CD4-positive, alpha-beta T cell (primary cell): ENCODE measurements at regions not wholly inside any gene's neighbourhood (a gene's known extent, or its start where the extent isn't known, plus 50 kb on each side); places are given as distances from the start of the nearest gene placed in this dataset.

Source experiments
- ATAC-seq: fragments of 200-7000 bp; cut with Tn5 transposase; one replicate; pipeline ENCODE4 v1.10.0; 2022; ENCODE audit warnings: mild to moderate bottlenecking; ENCODE audit not compliant: poor library complexity
- CTCF ChIA-PET: fragments of 350-600 bp; sonication (Branson Sonifier 250); formaldehyde crosslinking; loops from one replicate; lab custom pipeline; 2021; ENCODE audit warnings: antibody characterized with exemption, inconsistent platforms; lab: Charles Lee
- POLR2A ChIA-PET: fragments of 350-600 bp; sonication (Branson Sonifier 250); formaldehyde crosslinking; loops from one replicate; lab custom pipeline; 2021; ENCODE audit warnings: antibody characterized with exemption, inconsistent platforms; lab: Charles Lee
- DNase-seq, 14 experiments: peaks; one replicate each; pipeline ENCODE4 v3.0.0-alpha.2; 2013 to 2020; ENCODE audit warnings: mixed read lengths in 2 of 14
- H3K27ac ChIP-seq, 2 donors: one replicate each; pipeline versions ENCODE4 v1.5.1 to v1.7.0; 2013; ENCODE audit warnings: low read length in 2 of 2, low read depth in 1 of 2, mild to moderate bottlenecking in 1 of 2
- H3K27me3 ChIP-seq, 2 experiments: 1 replicate in 1 of 2; 2 replicates in 1 of 2; pipeline versions ENCODE4 v1.6.1 to v1.7.0; 2013; ENCODE audit warnings: low read length in 2 of 2, control low read depth in 1 of 2, mild to moderate bottlenecking in 1 of 2, moderate library complexity in 1 of 2; ENCODE audit not compliant: insufficient read depth in 2 of 2, control insufficient read depth in 1 of 2
- H3K36me3 ChIP-seq: one replicate; pipeline ENCODE4 v1.6.1; 2013; ENCODE audit warnings: low read length, control low read depth; ENCODE audit not compliant: insufficient read depth
- H3K4me1 ChIP-seq: one replicate; pipeline ENCODE4 v1.6.1; 2013; ENCODE audit warnings: low read length, control low read depth; ENCODE audit not compliant: insufficient read depth
- H3K4me3 ChIP-seq: one replicate; pipeline ENCODE4 v1.5.1; 2013; ENCODE audit warnings: mild to moderate bottlenecking, low read length, moderate library complexity
- H3K9me3 ChIP-seq, 2 experiments: 1 replicate in 1 of 2; 2 replicates in 1 of 2; pipeline versions ENCODE4 v1.6.1 to v1.7.0; 2013; ENCODE audit warnings: low read length in 2 of 2, mild to moderate bottlenecking in 2 of 2, control low read depth in 1 of 2, moderate library complexity in 1 of 2; ENCODE audit not compliant: control insufficient read depth in 1 of 2, insufficient read depth in 1 of 2
- H3K27ac Mint-ChIP-seq: one replicate; pipeline ENCODE4 v1.8.0; 2020; ENCODE audit warnings: mixed read lengths
- H3K27me3 Mint-ChIP-seq: one replicate; pipeline ENCODE4 v1.8.0; 2021; ENCODE audit warnings: mixed read lengths
- H3K36me3 Mint-ChIP-seq: one replicate; pipeline ENCODE4 v1.8.0; 2021; ENCODE audit warnings: low read depth, mixed read lengths
- H3K4me1 Mint-ChIP-seq: one replicate; pipeline ENCODE4 v1.8.0; 2021; ENCODE audit warnings: low read depth, mixed read lengths
- H3K4me3 Mint-ChIP-seq: one replicate; pipeline ENCODE4 v1.8.0; 2020; ENCODE audit warnings: mild to moderate bottlenecking, mixed read lengths
- H3K9me3 Mint-ChIP-seq: one replicate; pipeline ENCODE4 v1.8.0; 2020; ENCODE audit warnings: mixed read lengths
- intact Hi-C, 2 experiments: fragments of 100-400 bp; cut with DNase I in 1 of 2; cut with micrococcal nuclease in 1 of 2; formaldehyde crosslinking; loops; one replicate each; pipeline versions ENCODE4 v1.15.1 to v1.9.0; 2023 to 2025; cut with DNase I, micrococcal nuclease
- TF ChIP-seq, protein P1 (sequence below): fragments of 200-600 bp; IDR thresholded peaks from one replicate; pipeline ENCODE4 v1.8.0; 2022; ENCODE audit warnings: antibody characterized with exemption, mild to moderate bottlenecking

DNA sequence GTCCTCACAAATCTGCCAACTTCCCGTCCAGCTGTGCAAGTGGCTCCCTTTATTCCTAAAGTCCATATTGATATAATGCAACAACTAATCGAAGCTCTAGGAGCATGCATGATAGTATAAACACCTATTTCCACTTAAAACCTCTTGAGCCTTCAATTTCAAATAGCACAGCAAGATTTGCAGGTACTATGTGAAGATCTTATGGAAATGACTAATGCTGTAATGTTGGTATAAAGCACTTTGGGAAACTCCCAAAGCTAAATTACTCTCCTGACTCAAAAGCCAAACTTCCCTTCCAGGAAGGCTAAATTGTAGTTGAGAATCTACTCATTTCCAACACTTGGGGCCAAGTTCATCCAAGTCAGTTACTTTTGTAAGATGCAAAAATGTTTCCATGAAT is 287.6 kb upstream of the CDH11 start:
- intact Hi-C loops: no loop called here
- ATAC-seq (no peak), DNase-seq (no peak)
- POLR2A ChIA-PET: no interaction called here
- Mint-ChIP-seq H3K36me3 (no peaks in the 10 kb centered on the region), H3K27me3 (no peaks in the 10 kb centered on the region), H3K9me3 (no peaks in the 10 kb centered on the region), H3K4me1 (no peaks in the 10 kb centered on the region), H3K4me3 (no peak overlapping the region), H3K27ac (no peak overlapping the region)
- TF ChIP-seq, protein P1, sequence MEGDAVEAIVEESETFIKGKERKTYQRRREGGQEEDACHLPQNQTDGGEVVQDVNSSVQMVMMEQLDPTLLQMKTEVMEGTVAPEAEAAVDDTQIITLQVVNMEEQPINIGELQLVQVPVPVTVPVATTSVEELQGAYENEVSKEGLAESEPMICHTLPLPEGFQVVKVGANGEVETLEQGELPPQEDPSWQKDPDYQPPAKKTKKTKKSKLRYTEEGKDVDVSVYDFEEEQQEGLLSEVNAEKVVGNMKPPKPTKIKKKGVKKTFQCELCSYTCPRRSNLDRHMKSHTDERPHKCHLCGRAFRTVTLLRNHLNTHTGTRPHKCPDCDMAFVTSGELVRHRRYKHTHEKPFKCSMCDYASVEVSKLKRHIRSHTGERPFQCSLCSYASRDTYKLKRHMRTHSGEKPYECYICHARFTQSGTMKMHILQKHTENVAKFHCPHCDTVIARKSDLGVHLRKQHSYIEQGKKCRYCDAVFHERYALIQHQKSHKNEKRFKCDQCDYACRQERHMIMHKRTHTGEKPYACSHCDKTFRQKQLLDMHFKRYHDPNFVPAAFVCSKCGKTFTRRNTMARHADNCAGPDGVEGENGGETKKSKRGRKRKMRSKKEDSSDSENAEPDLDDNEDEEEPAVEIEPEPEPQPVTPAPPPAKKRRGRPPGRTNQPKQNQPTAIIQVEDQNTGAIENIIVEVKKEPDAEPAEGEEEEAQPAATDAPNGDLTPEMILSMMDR: no peak
- CTCF ChIA-PET: no interaction called here
- Histone ChIP-seq H3K27ac (no peak overlapping the region), H3K9me3 (no peaks in the 10 kb centered on the region), H3K36me3 (no peaks in the 10 kb centered on the region), H3K4me3 (no peak overlapping the region), H3K4me1 (no peaks in the 10 kb centered on the region), H3K27me3 (no peaks in the 10 kb centered on the region)

- Mint-ChIP-seq H3K36me3 (no peaks in the 10 kb centered on the region), H3K4me3 (no peak overlapping the region), H3K4me1 (no peaks in the 10 kb centered on the region), H3K27me3 (no peaks in the 10 kb centered on the region), H3K9me3 (no peaks in the 10 kb centered on the region), H3K27ac (no peak overlapping the region)
- ChIA-PET POLR2A (no interaction called here), CTCF (no interaction called here)
- Histone ChIP-seq H3K27ac (no peak overlapping the region), H3K4me3 (no peak overlapping the region), H3K27me3 (no peaks in the 10 kb centered on the region), H3K36me3 (no peaks in the 10 kb centered on the region), H3K4me1 (no peaks in the 10 kb centered on the region), H3K9me3 (peaks cover 0 to 3% of the 10 kb centered on the region in 2 experiments)
- TF ChIP-seq, protein P1: no peak
- intact Hi-C loops: no loop called here
- no peak for ATAC-seq
- DNase-seq: no peak
These were observed 285.1 kb upstream of the CDH11 start for GRCh38 chr16:65406933-65407332.

DNA sequence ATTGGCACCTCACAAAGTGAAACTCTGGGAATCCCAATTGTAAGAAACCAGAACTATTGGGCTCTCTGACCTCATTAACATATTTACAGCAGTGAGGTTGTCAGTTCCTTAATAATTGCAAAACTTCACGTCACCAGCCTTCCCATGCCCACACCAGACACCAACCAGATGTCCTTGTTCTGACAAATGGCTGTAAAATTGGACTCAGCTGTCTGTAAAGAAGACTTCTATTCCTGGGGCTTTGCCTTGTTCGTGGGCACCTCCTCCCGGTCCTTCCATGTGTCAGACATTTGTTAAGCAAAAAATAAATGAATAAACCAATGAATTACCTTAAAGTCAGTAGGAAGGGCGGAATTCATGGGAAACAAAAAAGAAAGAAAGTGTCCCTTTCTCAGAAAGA is 284.3 kb upstream of the CDH11 start:
- Mint-ChIP-seq H3K27ac (no peak overlapping the region), H3K9me3 (no peaks in the 10 kb centered on the region)

More for the DNA sequence above, 284.3 kb upstream of the CDH11 start:
- Histone ChIP-seq H3K36me3 (no peaks in the 10 kb centered on the region), H3K9me3 (peaks cover 0 to 7% of the 10 kb centered on the region in 2 experiments), H3K4me3 (no peak overlapping the region), H3K4me1 (no peaks in the 10 kb centered on the region), H3K27ac (no peak overlapping the region), H3K27me3 (no peaks in the 10 kb centered on the region)
- DNase-seq (no peak), ATAC-seq (no peak)
- POLR2A ChIA-PET: no interaction called here
- Mint-ChIP-seq H3K27me3 (no peaks in the 10 kb centered on the region), H3K4me3 (no peak overlapping the region), H3K4me1 (no peaks in the 10 kb centered on the region), H3K36me3 (no peaks in the 10 kb centered on the region)
- TF ChIP-seq, protein P1: no peak
- CTCF ChIA-PET: no interaction called here
- intact Hi-C loops: no loop called here
